GM19324 (cell line): ENCODE measurements at regions not wholly inside any gene's neighbourhood (a gene's known extent, or its start where the extent isn't known, plus 50 kb on each side); places are given as distances from the start of the nearest gene placed in this dataset.

Experiments used
- ATAC-seq: cut with Tn5 transposase; IDR thresholded peaks from one replicate; pipeline ENCODE4 v1.9.1; 2021; ENCODE audit warnings: mild to moderate bottlenecking, moderate library complexity; ENCODE audit not compliant: unreplicated experiment, low FRiP score

DNA sequence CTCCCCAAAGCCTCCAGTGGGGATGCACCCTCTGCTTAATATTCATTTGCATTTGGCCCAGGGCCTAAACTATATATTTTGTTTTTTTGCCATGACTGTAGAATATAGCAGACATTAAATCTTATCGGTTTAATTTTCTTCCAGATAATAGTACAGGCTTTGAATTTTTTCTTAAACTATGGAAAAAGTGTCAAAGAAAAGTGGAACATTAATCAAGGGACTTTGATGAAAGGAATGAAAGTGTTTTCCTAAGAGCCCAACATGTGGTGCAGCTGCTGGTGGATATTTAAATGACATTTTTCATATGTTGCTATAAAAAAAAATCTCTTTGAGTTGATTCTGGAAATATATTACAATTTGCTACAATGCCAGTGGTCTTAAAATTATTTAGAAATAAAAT is 346.8 kb downstream of the CYP26B1 start:
- no peak for ATAC-seq

DNA sequence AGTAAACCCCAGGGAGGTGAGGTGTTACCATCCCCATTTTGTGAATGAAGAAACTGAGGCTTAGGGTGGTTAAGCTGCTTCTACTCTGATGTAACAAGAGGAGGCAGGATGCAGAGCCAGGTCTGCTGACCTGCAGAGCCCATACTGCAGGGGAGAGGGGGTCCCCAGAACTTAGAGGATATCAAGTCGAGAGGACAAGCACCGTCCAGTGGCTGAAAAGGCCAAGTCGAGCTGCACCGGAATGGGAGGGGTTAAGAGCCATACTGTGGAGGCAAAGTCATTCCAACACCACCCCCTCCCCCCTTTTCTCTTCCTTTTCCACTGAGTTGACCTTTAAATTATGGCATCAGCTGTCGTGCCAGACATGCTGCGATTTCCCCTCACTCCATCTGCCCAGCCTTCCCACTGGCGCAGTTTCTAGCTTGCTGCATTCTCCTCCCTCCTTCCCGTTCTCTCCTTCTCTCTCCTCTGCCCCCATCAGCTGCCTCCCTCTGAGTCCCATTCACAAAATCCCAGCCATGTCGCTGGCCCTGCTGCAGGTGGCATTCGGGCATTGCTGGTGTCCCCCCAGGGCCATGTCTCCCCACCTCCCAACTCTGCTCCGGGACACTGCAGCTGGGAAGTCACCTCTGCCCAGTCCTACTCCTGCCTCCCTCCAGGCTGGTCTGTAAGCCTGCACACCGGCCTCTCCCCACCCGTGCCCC is 346.9 kb downstream of the DYSF start:
- ATAC-seq: no peak

DNA sequence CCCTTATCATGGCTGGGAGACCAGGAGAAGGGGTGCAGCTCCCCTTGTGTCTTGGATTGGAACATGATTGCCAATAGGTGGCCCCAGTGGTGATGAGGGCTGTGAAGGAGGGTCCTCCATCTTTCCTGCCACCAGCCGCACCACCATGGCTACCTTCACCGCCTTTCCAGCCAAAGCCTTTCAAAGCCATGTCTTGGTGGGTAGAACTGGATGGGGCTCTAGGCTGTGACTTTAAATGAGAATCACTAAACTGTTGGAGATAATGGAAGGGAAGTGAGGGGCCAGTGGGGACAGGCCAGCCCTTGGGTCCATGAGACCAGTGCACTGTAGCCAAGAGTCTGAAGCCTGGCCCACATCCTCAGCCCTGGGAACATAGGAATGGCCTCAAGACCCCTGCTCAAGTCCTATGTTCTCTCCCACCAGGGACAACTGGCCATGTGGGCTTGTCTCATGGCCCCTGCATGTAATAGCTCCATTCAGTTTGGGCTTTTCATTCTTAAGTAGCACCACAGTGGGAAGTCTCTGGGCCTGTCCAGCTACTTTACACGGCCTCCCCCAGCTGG is 345.7 kb downstream of the DYSF start:
- ATAC-seq: no peak

DNA sequence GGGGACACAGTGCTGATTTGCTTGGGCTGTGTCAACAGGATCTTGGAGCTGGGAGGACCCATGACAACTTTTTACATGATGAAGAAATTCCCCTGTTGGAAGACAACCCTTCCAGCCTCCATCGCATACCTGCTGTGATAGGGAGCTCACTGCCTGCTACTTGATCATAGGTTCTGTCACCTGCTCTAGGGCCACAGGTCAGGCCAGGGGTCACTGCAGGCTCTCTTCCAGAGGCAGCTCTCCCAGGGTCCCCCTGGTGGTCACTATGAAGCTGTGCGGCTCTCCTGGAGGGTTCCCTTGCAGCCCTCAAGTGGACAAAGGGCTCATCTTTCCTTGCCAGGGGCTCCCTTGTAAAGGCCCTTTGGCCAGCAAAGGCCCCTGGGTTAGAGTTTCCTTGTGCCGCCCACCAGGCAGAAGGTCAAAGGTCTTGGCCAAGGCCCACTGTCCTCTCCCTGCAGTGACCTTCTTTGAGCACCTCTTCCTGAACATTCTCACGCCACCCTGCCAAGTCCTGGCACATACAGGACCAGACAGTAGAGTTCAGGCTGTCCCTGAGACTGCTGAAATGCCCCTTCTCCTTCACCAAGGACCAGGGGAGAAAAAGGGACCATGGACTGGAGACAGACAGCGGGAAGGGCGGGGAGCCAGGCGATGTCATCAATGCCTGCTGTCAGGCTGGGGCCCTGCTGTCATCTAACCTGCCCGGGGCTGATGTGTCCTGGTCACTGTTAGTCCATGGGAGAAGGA is 345.1 kb downstream of the DYSF start:
- ATAC-seq: no peak

DNA sequence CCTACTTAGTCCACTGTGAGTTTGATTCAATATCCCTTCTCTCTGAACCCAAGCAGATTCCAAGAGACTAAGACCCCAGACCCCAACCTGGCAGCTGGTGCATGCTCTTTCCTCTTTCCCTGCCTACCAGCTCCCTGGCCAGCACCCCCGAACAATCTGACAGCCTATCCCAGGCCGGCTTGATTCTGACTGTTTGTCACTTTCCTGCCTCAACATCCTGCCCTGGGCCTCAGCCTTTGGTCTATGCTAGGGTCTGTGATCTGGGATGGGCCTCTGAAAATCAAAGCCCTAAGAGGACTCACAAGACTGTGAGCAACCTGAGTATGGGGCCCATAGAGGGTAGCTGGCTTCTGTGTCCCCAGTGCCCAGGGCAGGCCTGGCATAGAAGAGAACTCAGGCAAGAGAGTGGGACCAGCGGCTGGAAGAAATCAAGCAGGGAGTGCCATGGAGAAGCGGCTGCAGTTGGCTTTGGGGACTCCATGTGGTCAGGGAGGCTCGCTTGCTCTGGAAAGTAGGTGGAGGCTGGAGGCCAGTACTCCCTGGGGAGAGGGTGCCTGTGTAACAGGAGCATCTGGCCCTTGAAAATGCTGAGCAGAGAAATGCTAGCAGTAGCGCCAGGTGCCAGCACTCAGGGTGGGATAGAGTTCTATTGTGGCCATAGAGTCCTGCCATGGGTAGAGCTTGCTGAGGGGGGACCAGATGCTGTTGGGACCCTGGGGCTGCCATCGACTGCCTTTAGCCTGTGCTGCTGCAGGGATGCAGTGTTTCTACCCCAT is 343.9 kb downstream of the DYSF start:
- no peak for ATAC-seq

DNA sequence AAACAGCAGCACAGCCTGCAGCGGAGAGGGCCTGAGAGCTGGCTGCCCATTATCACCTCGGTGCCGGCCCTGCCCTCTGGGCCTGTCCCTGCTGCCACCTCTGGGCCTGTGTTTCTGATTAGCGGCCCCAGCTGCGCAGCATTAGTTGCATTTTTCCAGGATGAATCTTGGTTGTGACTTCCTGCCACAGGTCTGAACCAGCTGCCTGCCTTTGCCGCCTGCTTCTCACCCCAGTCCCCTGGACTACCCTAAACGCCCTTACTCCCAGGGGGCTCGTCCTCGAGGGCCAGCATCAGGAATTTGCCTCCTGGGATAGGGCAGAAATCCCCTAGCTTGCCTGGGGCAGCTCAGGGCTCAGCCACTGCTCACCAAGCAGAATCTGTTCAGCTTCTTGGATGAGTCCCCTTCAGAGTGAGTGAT is 342.8 kb downstream of the DYSF start:
- ATAC-seq: no peak

DNA sequence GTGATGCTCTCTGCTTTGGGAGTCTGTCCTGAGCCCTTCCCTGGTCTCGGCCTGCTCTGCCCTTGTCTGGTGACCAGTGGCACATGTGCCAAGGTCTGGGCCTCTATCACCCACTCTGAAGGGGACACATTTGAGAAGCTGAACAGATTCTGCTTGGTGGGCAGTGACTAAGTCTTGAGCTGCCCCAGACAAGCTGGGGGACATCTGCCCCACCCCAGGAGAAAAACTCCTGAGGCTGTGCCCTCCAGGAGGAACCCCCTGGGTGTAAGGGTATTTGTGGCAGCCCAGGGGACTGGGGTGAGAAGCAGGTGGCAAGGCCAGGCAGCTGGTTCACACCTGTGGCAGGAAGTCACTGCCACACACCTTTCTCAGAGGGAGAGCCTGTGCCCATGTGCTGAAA is 342.1 kb downstream of the DYSF start:
- no peak for ATAC-seq

DNA sequence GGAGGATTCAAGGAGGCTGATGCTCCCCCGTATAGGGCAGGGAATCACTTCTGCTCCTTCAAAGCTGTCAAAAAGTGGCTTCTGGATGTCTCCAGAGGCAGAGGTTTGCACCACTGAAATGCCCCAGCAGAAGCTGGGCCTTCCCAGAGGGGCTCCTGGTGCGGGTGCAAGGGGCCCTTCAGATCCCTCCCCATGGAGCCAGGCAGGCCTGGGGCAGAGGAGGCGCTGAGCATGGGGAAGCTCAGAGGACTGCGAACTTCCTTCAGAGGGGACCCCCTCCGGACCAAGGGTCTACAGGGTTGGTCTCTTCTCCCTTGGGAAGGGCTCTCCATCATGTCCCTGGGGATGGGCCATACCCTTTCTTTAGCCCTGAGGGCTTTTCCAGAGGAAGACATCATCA is 341.2 kb downstream of the DYSF start:
- no peak for ATAC-seq

DNA sequence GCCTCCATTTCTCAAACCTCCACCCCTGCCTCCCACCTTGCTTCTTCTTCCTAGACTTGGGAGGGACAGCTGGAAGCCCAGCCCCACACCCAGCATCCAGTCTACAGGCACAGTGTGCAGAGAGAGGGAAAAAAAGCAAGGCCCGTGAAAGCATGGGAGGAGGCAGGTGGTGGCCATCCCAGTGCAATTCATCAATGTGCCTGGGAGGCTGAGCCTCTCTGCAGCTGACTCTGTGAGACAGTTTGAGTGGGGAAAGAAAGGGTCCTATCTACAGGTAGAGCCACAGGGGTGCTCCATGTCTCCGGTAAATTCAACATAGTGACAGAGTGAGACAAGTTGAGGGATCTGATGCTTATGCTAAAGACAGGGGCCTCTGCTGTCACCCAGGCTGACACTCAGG is 340.6 kb downstream of the DYSF start:
- no peak for ATAC-seq

DNA sequence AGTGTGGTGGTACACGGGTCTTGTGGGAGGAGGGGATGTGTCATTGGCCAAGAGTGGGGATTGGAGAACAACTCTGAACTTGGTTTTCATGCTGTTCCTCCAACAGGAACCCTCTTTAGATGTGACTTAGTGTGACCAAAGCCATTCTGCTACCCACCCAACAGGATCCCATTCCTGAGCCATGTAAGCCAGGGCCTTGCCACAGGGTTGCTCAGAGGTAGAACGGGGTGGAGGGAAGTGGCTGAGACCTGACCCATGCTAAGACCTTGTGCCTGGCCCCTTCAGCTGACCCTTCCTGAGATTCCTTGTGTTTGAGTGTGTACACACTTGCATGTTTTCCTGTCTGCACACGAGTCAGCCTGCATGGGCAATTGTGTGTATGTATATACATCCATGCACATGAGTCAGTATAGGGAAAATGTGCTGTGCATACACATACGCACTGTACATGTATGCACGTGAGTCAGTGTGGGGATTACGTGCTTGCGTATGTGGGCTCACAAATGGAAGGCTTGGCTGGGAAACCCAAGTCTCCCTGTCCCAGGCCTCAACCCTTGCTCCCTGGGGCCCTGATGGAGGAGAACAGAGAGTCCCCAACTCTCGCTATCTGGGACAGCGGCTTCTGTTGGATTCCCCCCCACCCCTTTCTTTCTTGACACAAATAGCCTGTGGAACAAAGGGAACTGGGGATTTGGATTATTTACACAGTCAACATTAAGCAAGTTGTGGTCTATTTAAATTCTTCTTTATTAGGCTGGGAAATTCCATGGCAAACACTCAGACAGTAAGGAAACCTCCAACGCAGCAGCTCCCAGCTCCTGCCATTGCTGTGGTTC is 339.8 kb downstream of the DYSF start:
- ATAC-seq: no peak

DNA sequence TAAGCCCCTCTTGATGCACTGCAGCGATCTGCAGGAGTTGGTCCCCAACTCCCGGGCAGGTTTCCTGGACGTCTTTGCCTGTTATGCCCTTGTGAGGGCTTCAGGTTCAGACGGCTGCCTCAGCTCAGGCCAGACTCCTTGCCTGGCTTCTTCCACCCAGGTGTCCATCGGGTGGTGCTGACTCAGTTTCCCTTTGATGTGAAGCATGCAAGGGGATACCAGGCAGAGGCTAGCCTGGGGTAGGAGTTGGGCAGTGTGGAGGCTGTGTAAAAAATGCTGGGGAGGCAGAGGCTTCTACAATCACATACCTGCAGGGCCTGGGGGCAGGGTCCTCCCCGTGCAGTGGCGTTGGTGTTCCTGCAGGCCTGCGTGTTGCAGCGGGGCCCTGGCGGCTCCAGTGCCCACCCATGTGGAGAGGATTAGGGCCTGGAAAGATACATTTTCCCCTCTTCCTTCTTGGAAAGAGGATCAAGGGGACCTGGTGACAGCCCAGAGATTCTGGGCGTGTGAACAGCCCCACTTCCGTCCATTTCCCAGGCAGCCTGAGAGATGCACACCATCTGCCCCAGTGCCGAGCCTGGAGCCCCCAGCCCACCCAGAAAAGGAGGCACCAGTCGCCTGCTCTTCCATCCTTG is 338.3 kb downstream of the DYSF start:
- no peak for ATAC-seq

DNA sequence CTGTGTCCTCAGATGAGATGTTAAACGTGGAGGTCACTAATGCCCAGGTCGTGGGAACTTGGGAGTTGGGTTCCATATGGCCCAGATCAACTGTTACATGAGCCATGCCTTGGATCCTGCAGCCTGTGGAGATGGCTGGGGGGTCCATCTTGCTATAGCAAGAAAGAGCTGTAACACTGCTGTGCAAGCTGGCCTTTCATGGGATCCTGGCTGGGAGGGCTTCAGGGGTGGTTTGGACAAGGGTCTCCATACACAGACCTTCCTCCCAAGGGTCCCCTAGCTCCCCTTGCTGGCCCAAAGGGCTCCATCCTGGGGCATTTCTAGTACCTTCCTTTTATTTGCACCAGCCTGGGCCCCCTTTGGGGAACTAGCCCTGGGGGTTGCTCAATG is 337.7 kb downstream of the DYSF start:
- ATAC-seq: no peak

DNA sequence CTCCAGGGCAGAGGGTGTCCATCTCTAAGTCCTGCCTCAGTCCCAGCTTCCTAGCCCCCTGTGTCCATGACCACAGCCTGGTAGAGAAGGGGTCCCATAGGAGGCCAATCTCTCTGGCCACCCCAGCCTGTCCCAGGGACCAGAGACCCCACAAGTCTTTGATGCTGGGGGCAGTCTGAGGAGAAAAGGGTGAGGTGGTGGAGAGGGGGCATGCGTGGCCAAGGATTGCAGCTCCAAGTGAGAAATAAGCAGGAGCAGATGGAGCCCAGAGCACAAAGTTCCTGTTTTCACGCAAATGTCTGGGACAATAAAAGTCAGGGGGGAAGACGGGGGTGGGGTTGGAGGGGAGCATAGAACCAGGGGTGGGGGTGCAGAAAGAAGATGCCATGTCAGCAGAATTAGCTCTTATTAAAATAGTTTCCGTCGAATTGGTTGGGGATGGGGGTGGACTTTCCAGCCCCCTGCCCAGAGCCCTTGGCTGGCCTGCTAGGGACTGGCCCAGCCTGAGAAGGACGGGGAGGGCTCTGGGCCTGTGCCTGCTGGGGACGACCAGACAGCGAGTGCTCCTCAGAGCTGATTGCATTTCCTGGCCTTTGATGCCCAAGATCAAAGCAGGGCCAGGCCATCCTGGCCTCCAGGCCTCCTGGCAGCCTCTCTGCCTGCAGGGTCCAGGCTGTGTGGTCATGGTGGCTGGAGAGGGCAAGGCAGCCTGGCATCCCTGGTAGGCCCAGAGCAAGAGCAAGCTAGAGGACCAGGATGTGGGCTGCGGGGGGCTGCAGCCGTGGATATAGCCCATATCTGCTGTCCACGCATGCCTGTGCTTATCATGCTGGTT is 337.1 kb downstream of the DYSF start:
- ATAC-seq: no peak

DNA sequence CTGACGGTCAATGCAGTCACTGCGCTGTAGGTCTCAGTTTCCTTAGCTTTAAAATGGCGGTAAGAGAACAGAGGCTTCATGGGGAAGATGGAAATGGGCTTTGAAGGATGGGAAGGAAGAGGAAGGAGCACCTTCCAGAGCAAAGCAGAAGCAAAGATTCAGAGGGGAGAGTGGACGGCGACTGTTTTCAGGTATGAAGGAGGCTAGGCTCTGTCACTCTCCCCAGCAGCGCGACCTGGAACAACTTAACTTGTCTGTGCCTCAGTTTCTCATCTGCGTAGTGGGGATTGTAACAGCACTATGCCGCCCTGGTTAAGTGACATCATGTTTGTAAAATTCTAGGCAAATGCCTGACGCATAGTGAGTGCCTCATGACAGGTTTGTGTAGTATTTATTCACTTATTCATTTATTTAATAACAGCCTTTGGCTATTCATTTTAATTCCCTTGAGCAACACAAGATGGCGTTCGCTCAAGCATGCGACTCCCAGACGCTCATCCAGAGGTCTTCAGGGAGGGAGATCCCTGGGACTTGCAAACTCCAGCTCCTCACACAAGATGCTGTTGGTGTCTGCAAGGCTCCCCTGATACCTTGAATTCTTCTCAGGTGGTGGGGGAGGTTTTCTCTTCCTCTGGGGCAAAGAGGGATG is 336.3 kb downstream of the DYSF start:
- ATAC-seq: no peak

DNA sequence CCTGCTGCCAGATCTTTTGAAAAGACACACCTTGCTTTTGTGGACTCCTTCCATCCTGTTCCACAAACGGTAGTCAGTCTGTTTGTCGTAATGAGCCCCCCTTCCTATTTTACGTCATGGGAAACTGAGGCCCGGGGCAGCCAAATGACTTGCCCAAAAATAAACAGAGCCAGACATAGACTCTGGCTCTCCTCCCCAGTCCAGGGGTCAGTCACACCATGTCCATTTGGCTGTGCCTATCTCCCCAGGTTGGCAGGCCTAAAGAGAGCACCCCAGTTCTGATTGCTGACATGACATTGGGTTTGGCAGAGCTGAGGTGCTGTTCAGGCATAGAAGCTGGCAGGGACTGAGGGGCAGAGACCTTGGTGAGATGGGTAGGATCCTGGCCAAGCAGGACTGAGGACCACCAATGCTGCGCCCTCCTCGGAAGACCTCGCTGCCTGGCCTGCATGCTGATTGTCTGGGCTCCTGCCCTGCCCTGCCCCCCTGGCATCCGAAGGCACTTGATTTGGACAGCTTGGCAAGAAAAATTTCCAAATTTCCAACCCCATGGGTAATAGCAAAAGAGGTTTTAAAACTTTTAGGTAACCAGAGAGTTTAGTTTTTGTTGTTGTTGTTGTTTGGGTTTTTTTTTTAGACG is 335.4 kb downstream of the DYSF start:
- no peak for ATAC-seq

DNA sequence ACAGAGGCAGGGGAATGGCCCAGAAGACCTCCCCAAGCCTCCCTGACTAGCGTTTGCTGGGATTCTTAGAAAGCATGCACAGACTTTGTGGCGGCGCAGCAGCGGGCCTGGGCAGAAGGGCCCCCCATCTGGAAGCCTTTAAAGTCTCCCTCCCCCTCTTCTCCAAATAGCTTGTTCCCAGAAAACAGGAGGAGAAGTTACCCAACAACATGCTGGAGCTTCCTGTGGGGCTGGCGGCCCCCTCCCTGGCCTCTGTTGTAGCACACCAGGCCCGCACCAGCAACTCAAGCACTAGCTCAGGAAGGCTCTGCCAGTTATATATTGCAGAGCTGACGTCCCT is 334.8 kb downstream of the DYSF start:
- ATAC-seq: no peak

DNA sequence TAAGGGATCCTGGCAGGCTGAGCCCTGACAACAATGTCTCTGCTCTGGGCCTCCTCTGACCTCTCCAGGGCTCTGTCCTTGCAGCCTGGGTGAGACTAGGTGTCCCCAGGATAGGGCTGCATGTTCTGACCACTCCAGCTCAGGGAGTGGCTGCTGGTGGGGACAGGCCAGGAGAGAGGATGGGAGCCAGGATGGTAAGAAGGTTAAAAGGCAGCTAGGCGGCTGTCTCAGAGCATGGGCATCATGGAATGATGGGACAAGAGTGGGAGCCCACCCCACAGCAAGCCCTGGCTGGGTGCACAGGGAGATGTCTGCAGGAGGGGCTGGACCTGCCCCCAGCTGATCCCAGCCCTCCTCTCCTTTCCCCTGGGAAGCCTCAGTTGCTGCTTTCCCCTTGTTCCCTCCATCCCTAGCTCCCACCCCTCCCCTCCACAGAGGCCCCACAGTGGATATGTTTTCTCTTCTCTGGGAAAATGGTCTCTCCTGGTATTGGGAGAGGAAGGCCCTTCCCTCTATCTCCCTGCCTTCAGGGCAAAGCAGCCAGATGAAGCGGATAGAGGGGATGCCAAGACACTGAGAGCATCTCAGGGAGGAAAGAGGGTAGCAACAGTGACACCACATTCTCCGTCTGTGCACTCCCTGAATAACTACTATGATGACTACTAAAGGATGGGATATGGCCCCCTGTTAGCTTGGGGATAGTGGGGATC is 334.3 kb downstream of the DYSF start:
- no peak for ATAC-seq

DNA sequence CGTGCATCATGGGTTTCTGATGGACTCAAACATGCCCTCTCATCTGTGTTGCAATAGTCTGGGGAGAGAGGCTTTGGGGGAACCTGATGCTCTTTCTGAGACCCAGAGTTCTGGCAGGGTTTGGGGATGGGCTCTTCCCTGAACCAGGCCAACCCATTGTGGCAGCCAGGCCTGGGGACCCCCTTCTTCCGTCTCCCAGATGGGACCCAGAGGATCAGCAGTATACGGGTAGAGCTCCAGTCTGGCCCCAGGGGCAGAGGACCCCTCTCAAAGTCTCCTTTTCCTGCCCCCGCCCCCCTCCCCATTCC is 333.7 kb downstream of the DYSF start:
- no peak for ATAC-seq
